ENCODE measurements at regions not wholly inside any gene's neighbourhood (a gene's known extent, or its start where the extent isn't known, plus 50 kb on each side); places are given as distances from the start of the nearest gene placed in this dataset.

GRCh38 chr5:104739905-104740304, 1177.3 kb upstream of the NUDT12 start:
- Histone ChIP-seq H3K27ac (no peak overlapping the region), H3K4me3 (no peak overlapping the region), H3K4me2 (no peak overlapping the region), H4K20me1 (ENCODE audit: insufficient read depth, poor library complexity, severe bottlenecking) (no peaks in the 10 kb centered on the region), H3K4me1 (ENCODE audit: insufficient read depth) (no peaks in the 10 kb centered on the region), H2AFZ (no peak overlapping the region), H3K36me3 (replicated peaks; ENCODE audit: insufficient read depth, low read depth) (no peaks in the 10 kb centered on the region), H3K9me3 (ENCODE audit: low read depth) (no peaks in the 10 kb centered on the region), H3K27me3 (no peaks in the 10 kb centered on the region), H3K9me2 (replicated peaks; ENCODE audit: insufficient read depth) (no peaks in the 10 kb centered on the region), H3K79me2 (no peaks in the 10 kb centered on the region)
- 59% methylated on average over 3 of the region's 3 CpGs for WGBS (ENCODE audit: low lambda C conversion rate, missing lambda C conversion rate)
- no peak for TF ChIP-seq EZH2phosphoT487 (IDR thresholded peaks at IDR 0.05; ENCODE audit: low read depth, severe bottlenecking, unreplicated experiment)
- no peak for TF ChIP-seq EZH2 (IDR thresholded peaks at IDR 0.05; ENCODE audit: borderline replicate concordance)
- TF ChIP-seq CTCF (IDR thresholded peaks at IDR 0.05; ENCODE audit: poor library complexity): no peak
- DNase-seq (ENCODE audit: low spot score): peak; percentile 3

GRCh38 chr5:104739503-104739902, 1176.9 kb upstream of the NUDT12 start:
- H3K9me2 ChIP-seq (replicated peaks; ENCODE audit: insufficient read depth): no peaks in the 10 kb centered on the region
- 75% methylated on average over 2 of the region's 2 CpGs for WGBS (ENCODE audit: low lambda C conversion rate, missing lambda C conversion rate)
- no peaks in the 10 kb centered on the region for H3K36me3 ChIP-seq (replicated peaks; ENCODE audit: insufficient read depth, low read depth)
- no peaks in the 10 kb centered on the region for H3K4me1 ChIP-seq (ENCODE audit: insufficient read depth)
- no peak overlapping the region for H3K4me3 ChIP-seq
- no peaks in the 10 kb centered on the region for H3K79me2 ChIP-seq
- TF ChIP-seq EZH2phosphoT487 (IDR thresholded peaks at IDR 0.05; ENCODE audit: low read depth, severe bottlenecking, unreplicated experiment) (no peak), CTCF (IDR thresholded peaks at IDR 0.05; ENCODE audit: poor library complexity) (no peak), EZH2 (IDR thresholded peaks at IDR 0.05; ENCODE audit: borderline replicate concordance) (no peak)
- no peaks in the 10 kb centered on the region for H4K20me1 ChIP-seq (ENCODE audit: insufficient read depth, poor library complexity, severe bottlenecking)
- DNase-seq (ENCODE audit: low spot score): no peak
- no peaks in the 10 kb centered on the region for H3K9me3 ChIP-seq (ENCODE audit: low read depth)
- no peak overlapping the region for H2AFZ ChIP-seq
- no peak overlapping the region for H3K27ac ChIP-seq
- H3K4me2 ChIP-seq: no peak overlapping the region
- no peaks in the 10 kb centered on the region for H3K27me3 ChIP-seq

GRCh38 chr5:104736073-104736472, 1173.5 kb upstream of the NUDT12 start:
- Histone ChIP-seq H3K27ac (no peak overlapping the region), H3K79me2 (no peaks in the 10 kb centered on the region), H2AFZ (no peak overlapping the region), H3K27me3 (no peaks in the 10 kb centered on the region), H3K36me3 (replicated peaks; ENCODE audit: insufficient read depth, low read depth) (no peaks in the 10 kb centered on the region), H3K9me2 (replicated peaks; ENCODE audit: insufficient read depth) (no peaks in the 10 kb centered on the region), H4K20me1 (ENCODE audit: insufficient read depth, poor library complexity, severe bottlenecking) (no peaks in the 10 kb centered on the region), H3K4me3 (no peak overlapping the region), H3K4me1 (ENCODE audit: insufficient read depth) (no peaks in the 10 kb centered on the region), H3K4me2 (no peak overlapping the region), H3K9me3 (ENCODE audit: low read depth) (no peaks in the 10 kb centered on the region)
- 67% methylated on average over 3 of the region's 3 CpGs for WGBS (ENCODE audit: low lambda C conversion rate, missing lambda C conversion rate)
- DNase-seq (ENCODE audit: low spot score): no peak
- TF ChIP-seq EZH2phosphoT487 (IDR thresholded peaks at IDR 0.05; ENCODE audit: low read depth, severe bottlenecking, unreplicated experiment) (peak; percentile 66), CTCF (IDR thresholded peaks at IDR 0.05; ENCODE audit: poor library complexity) (no peak)

- DNase-seq (ENCODE audit: low spot score): no peak
- no peaks in the 10 kb centered on the region for H3K9me2 ChIP-seq (replicated peaks; ENCODE audit: insufficient read depth)
- no peak overlapping the region for H2AFZ ChIP-seq
- no peaks in the 10 kb centered on the region for H3K36me3 ChIP-seq (replicated peaks; ENCODE audit: insufficient read depth, low read depth)
- 91% methylated on average over 2 of the region's 2 CpGs for WGBS (ENCODE audit: low lambda C conversion rate, missing lambda C conversion rate)
- H3K4me1 ChIP-seq (ENCODE audit: insufficient read depth): no peaks in the 10 kb centered on the region
- no peak overlapping the region for H3K27ac ChIP-seq
- H3K4me2 ChIP-seq: no peak overlapping the region
- TF ChIP-seq EZH2 (IDR thresholded peaks at IDR 0.05; ENCODE audit: borderline replicate concordance) (no peak), EZH2phosphoT487 (IDR thresholded peaks at IDR 0.05; ENCODE audit: low read depth, severe bottlenecking, unreplicated experiment) (no peak), CTCF (IDR thresholded peaks at IDR 0.05; ENCODE audit: poor library complexity) (no peak)
- H3K4me3 ChIP-seq: no peak overlapping the region
- no peaks in the 10 kb centered on the region for H3K79me2 ChIP-seq
- H4K20me1 ChIP-seq (ENCODE audit: insufficient read depth, poor library complexity, severe bottlenecking): no peaks in the 10 kb centered on the region
- H3K9me3 ChIP-seq (ENCODE audit: low read depth): no peaks in the 10 kb centered on the region
- H3K27me3 ChIP-seq: no peaks in the 10 kb centered on the region
These were observed 1171.5 kb upstream of the NUDT12 start for GRCh38 chr5:104734046-104734445.
